Kidney (tissue), 13 donors: ENCODE measurements at regions not wholly inside any gene's neighbourhood (a gene's known extent, or its start where the extent isn't known, plus 50 kb on each side); places are given as distances from the start of the nearest gene placed in this dataset.

Experiments used
- DNase-seq, 5 donors: peaks; one replicate each; pipeline ENCODE4 v3.0.0-alpha.2; 2013 to 2020
- FAIRE-seq: peaks from 2 replicates; lab custom pipeline; 2012; peaks lifted over from hg19 to GRCh38; lab: Jason Lieb, UNC
- H3K27ac ChIP-seq, 2 donors: one replicate each; pipeline ENCODE4 v1.7.0; 2013; ENCODE audit warnings: low read depth in 2 of 2, low read length in 2 of 2, inconsistent platforms in 1 of 2
- H3K27me3 ChIP-seq: one replicate; pipeline ENCODE4 v1.7.1; 2013; ENCODE audit warnings: low read length, inconsistent platforms; ENCODE audit not compliant: control insufficient read depth, insufficient read depth
- H3K36me3 ChIP-seq, 3 donors: one replicate each; pipeline versions ENCODE4 v1.7.0 to v1.7.1; 2013; ENCODE audit warnings: low read length in 3 of 3, control low read depth in 1 of 3, inconsistent platforms in 1 of 3; ENCODE audit not compliant: insufficient read depth in 3 of 3, control insufficient read depth in 2 of 3
- H3K4me1 ChIP-seq, 3 donors: one replicate each; pipeline versions ENCODE4 v1.7.0 to v1.7.1; 2013; ENCODE audit warnings: low read length in 3 of 3, inconsistent platforms in 1 of 3, low read depth in 1 of 3; ENCODE audit not compliant: control insufficient read depth in 2 of 3, insufficient read depth in 2 of 3
- H3K4me3 ChIP-seq, 3 donors: one replicate each; pipeline versions ENCODE4 v1.7.0 to v1.8.1; 2013; ENCODE audit warnings: low read length in 3 of 3, control low read depth in 1 of 3, inconsistent platforms in 1 of 3
- H3K9ac ChIP-seq, 3 donors: one replicate each; pipeline versions ENCODE4 v1.7.0 to v1.7.1; 2013; ENCODE audit warnings: low read length in 3 of 3, control low read depth in 1 of 3, inconsistent platforms in 1 of 3
- H3K9me3 ChIP-seq, 3 donors: one replicate each; pipeline versions ENCODE4 v1.7.0 to v1.7.1; 2013; ENCODE audit warnings: low read length in 3 of 3, control low read depth in 1 of 3, inconsistent platforms in 1 of 3; ENCODE audit not compliant: control insufficient read depth in 2 of 3, insufficient read depth in 1 of 3
- intact Hi-C: fragments of 100-400 bp; cut with DNase I; formaldehyde crosslinking; loops from one replicate; pipeline ENCODE4 v1.11.1; 2022
- TF ChIP-seq, protein P1 (sequence below): IDR thresholded peaks from 3 replicates; pipeline ENCODE4 v1.5.1; 2012; ENCODE audit warnings: mild to moderate bottlenecking, moderate library complexity, borderline replicate concordance; ENCODE audit not compliant: insufficient read depth; ENCODE audit errors: extremely low read depth
- donor health status: control.
- donor health status: control.
- donor health status: control.
- donor health status: control.
- donor health status: control.
- donor health status: DM: yes; HTN: yes; CAD: no.
- donor health status: Normal renal cell carcinoma (clear cell type).

DNA sequence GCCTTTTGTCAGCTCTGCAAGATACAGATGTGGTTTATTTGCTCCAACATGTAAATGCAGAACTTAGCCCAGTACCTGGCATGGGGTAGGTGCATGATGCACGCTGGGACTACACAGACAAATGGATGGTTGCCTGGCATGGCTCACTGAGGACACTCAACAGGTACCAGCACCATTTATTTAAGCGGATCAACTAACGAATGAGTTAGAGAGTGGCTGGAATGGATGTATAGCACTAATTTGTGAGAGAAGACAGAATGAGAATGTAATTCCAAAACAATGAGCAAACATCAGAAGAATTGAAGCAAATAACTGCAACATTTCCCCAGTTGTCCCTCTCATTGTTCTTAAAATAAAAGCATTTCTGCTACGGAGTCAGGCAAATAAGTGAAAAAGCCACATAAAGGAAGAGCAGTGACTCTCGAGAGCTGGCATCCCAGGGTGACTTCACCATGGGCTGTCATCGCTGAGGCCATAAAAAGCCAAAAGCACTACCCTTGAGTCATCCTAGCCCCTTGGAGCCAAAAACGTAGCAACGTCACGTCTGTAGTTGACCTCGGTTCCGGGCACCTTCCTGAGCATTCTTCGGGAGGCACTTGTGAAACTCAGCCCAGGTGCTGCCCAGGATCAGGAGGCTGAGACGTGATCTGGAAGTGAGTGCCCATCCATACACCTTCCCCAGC lies 290.3 kb downstream of the NSG2 start:
- intact Hi-C loops, result no loop called here
- DNase-seq (no peak), FAIRE-seq (no peak)
- no peaks in the 10 kb centered on the region for H3K4me1 ChIP-seq
- TF ChIP-seq, protein P1, sequence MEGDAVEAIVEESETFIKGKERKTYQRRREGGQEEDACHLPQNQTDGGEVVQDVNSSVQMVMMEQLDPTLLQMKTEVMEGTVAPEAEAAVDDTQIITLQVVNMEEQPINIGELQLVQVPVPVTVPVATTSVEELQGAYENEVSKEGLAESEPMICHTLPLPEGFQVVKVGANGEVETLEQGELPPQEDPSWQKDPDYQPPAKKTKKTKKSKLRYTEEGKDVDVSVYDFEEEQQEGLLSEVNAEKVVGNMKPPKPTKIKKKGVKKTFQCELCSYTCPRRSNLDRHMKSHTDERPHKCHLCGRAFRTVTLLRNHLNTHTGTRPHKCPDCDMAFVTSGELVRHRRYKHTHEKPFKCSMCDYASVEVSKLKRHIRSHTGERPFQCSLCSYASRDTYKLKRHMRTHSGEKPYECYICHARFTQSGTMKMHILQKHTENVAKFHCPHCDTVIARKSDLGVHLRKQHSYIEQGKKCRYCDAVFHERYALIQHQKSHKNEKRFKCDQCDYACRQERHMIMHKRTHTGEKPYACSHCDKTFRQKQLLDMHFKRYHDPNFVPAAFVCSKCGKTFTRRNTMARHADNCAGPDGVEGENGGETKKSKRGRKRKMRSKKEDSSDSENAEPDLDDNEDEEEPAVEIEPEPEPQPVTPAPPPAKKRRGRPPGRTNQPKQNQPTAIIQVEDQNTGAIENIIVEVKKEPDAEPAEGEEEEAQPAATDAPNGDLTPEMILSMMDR, result no peak
- H3K27me3 ChIP-seq, result no peaks in the 10 kb centered on the region
- H3K27ac ChIP-seq, result no peak overlapping the region
- H3K9ac ChIP-seq, result no peak overlapping the region
- H3K4me3 ChIP-seq, result no peak overlapping the region
- H3K36me3 ChIP-seq, result no peaks in the 10 kb centered on the region
- no peaks in the 10 kb centered on the region for H3K9me3 ChIP-seq

DNA sequence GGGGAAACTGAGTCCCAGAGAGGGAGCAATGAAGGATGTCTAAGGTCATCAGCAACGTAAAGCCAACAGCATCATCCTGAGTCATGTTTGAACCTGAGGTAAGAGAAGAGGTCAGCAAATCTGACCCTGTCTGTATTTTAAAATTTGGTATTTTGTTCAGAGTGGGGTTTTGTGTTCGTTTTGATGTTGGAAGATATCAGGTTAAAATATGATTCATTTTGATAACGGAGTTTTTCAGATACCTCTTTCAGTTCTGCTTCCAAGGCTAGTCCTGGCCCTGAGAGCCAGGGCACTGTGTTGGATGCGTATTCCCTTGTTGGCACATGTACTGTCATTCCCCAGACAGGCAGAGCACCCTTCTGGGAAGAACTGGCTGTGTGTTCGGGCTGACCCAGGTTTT lies 291.0 kb downstream of the NSG2 start:
- Histone ChIP-seq H3K4me3 (no peak overlapping the region), H3K36me3 (no peaks in the 10 kb centered on the region), H3K9me3 (no peaks in the 10 kb centered on the region), H3K27ac (no peak overlapping the region), H3K9ac (no peak overlapping the region), H3K27me3 (no peaks in the 10 kb centered on the region), H3K4me1 (no peaks in the 10 kb centered on the region)
- TF ChIP-seq, protein P1, result no peak
- DNase-seq, result no peak
- intact Hi-C loops, result no loop called here
- no peak for FAIRE-seq

DNA sequence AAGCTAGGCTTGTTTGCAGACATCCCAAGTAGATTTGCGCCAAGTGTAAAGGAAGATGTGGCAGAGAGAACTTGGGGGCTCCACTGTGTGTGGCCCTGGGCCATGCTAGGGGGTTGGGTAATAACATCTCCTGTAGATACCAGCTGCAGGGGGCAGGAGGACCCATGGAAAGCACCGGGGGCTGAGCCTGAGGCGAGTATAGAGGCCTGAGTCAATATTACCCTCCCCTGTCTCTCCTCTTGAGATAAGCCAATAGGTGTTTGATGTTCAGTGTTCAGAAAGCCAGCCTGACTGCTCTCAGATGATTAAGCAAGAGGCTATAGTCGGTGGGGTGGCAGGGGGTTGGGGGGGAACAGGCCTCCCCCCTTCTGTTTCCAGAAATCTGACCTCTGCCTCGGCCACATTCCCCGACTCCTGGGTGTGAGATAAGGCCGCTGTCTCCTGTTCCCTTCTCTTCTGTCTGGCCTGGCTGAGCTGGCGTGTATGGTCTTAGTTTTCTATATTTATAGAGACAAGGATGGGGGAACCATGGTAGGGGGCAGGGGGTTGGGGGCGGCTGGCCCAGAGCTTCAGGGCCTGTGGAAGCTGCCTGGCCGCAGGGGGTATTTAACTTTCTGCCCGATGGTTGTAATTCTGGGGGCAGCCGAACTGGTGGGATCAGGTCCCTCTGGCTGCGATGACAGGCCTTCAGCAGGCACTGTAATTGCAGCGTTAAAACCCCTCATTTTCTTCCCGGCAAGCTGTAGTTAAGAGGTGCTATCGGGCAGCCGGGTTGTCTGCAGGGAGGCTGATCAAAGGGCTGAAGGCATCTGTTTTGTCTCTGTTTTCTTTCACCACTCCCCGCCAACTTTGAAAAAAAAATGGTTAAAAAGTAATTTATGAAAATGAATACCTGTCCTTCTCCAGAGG lies 292.0 kb downstream of the NSG2 start:
- no peak overlapping the region for H3K9ac ChIP-seq
- H3K36me3 ChIP-seq, result no peaks in the 10 kb centered on the region
- no peaks in the 10 kb centered on the region for H3K4me1 ChIP-seq
- FAIRE-seq (no peak), DNase-seq (no peak)
- TF ChIP-seq, protein P1, result no peak
- intact Hi-C loops, result no loop called here
- no peak overlapping the region for H3K4me3 ChIP-seq
- no peak overlapping the region for H3K27ac ChIP-seq
- no peaks in the 10 kb centered on the region for H3K27me3 ChIP-seq
- no peaks in the 10 kb centered on the region for H3K9me3 ChIP-seq
